ENCODE measurements at regions not wholly inside any gene's neighbourhood (a gene's known extent, or its start where the extent isn't known, plus 50 kb on each side); places are given as distances from the start of the nearest gene placed in this dataset.

- TF ChIP-seq POLR2A (IDR thresholded peaks at IDR 0.05): no peak
- no peak for TF ChIP-seq POLR2AphosphoS5 (IDR thresholded peaks at IDR 0.05)
These were observed 236.0 kb downstream of the RBFOX3 start for GRCh38 chr17:79374807-79375206.
